ENCODE measurements at regions not wholly inside any gene's neighbourhood (a gene's known extent, or its start where the extent isn't known, plus 50 kb on each side); places are given as distances from the start of the nearest gene placed in this dataset.

GRCh38 chr12:38541849-38542248 lies 225.3 kb downstream of the ALG10B start:
- DNase-seq (ENCODE audit: low read depth) = no peak
- TF ChIP-seq CTCF (IDR thresholded peaks at IDR 0.05; ENCODE audit: insufficient read depth, low read depth, low read length) = no peak

GRCh38 chr12:38543151-38543550 lies 226.6 kb downstream of the ALG10B start:
- no peak for TF ChIP-seq CTCF (IDR thresholded peaks at IDR 0.05; ENCODE audit: insufficient read depth, low read depth, low read length)
- H3K4me3 ChIP-seq (ENCODE audit: low read depth, low read length) = no peak overlapping the region
- DNase-seq (ENCODE audit: low read depth) = no peak

More at GRCh38 chr12:38541849-38542248, 225.3 kb downstream of the ALG10B start:
- H3K4me3 ChIP-seq (ENCODE audit: low read depth, low read length) = no peak overlapping the region

- TF ChIP-seq CTCF (IDR thresholded peaks at IDR 0.05; ENCODE audit: insufficient read depth, low read depth, low read length) = no peak
- no peak for DNase-seq (ENCODE audit: low read depth)
- H3K4me3 ChIP-seq (ENCODE audit: low read depth, low read length) = no peak overlapping the region
Observed at GRCh38 chr12:38544330-38545066, 227.9 kb downstream of the ALG10B start.

GRCh38 chr12:38547586-38547985 lies 231.0 kb downstream of the ALG10B start:
- H3K4me3 ChIP-seq (ENCODE audit: low read depth, low read length) = no peak overlapping the region
- DNase-seq (ENCODE audit: low read depth) = no peak
- TF ChIP-seq CTCF (IDR thresholded peaks at IDR 0.05; ENCODE audit: insufficient read depth, low read depth, low read length) = no peak

GRCh38 chr12:38555620-38556591 lies 239.3 kb downstream of the ALG10B start:
- H3K4me3 ChIP-seq (ENCODE audit: low read depth, low read length) = no peak overlapping the region
- no peak for DNase-seq (ENCODE audit: low read depth)
- no peak for TF ChIP-seq CTCF (IDR thresholded peaks at IDR 0.05; ENCODE audit: insufficient read depth, low read depth, low read length)

- H3K4me3 ChIP-seq (ENCODE audit: low read depth, low read length) = no peak overlapping the region
- no peak for DNase-seq (ENCODE audit: low read depth)
- no peak for TF ChIP-seq CTCF (IDR thresholded peaks at IDR 0.05; ENCODE audit: insufficient read depth, low read depth, low read length)
Observed at GRCh38 chr12:38556647-38557046, 240.1 kb downstream of the ALG10B start.
